ENCODE measurements at regions not wholly inside any gene's neighbourhood (a gene's known extent, or its start where the extent isn't known, plus 50 kb on each side); places are given as distances from the start of the nearest gene placed in this dataset.
"Not testable (repeated sequence)": the region's sequence is repeated elsewhere in the genome, so short reads cannot be mapped to it uniquely, and the experiment has no call there.

DNA sequence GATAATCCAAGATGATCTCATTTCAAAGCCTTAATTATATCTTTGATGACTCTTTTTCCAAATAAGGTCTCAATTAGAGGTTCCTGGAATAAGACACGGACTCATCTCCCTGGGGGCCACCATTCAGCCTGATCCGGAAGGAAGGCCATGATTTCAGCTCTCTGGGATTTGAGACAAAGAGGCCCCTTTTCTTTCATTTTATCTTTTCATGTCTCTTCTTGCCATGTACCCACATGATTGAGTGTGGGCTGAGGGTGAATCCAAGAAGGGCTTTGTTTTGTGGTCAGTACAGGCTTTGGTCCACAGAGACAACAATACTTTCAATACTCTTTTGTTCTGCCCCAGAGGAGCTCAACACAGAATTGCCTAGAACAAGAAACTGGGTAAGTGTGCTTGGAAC lies 261.2 kb downstream of the TRIML1 start:
- Histone ChIP-seq H3F3A (ENCODE audit: insufficient read depth, low read length) (no peaks in the 10 kb centered on the region), H3K36me3 (replicated peaks; ENCODE audit: insufficient read depth, low read length) (no peaks in the 10 kb centered on the region), H2AFZ (ENCODE audit: low read length) (no peak overlapping the region), H3K27me3 (replicated peaks; ENCODE audit: insufficient read depth, low read length) (no peaks in the 10 kb centered on the region), H3K4me1 (ENCODE audit: low read length) (no peaks in the 10 kb centered on the region), H3K9ac (ENCODE audit: low read length) (no peak overlapping the region), H3K79me2 (ENCODE audit: low read length) (no peaks in the 10 kb centered on the region), H3K4me2 (ENCODE audit: low read depth, low read length) (no peak overlapping the region), H3K4me3 (ENCODE audit: low read length) (no peak overlapping the region), H3K27ac (ENCODE audit: low read length) (no peak overlapping the region), H3K9me3 (replicated peaks; ENCODE audit: insufficient read depth, low read length) (no peaks in the 10 kb centered on the region), H3K9me2 (replicated peaks; ENCODE audit: insufficient read depth, low read length) (no peaks in the 10 kb centered on the region), H4K20me1 (ENCODE audit: insufficient read depth, low read length) (no peaks in the 10 kb centered on the region)
- TF ChIP-seq, protein P1, sequence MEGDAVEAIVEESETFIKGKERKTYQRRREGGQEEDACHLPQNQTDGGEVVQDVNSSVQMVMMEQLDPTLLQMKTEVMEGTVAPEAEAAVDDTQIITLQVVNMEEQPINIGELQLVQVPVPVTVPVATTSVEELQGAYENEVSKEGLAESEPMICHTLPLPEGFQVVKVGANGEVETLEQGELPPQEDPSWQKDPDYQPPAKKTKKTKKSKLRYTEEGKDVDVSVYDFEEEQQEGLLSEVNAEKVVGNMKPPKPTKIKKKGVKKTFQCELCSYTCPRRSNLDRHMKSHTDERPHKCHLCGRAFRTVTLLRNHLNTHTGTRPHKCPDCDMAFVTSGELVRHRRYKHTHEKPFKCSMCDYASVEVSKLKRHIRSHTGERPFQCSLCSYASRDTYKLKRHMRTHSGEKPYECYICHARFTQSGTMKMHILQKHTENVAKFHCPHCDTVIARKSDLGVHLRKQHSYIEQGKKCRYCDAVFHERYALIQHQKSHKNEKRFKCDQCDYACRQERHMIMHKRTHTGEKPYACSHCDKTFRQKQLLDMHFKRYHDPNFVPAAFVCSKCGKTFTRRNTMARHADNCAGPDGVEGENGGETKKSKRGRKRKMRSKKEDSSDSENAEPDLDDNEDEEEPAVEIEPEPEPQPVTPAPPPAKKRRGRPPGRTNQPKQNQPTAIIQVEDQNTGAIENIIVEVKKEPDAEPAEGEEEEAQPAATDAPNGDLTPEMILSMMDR (IDR thresholded peaks at IDR 0.05; ENCODE audit: low read length): no peak
- TF ChIP-seq EZH2phosphoT487 (IDR thresholded peaks at IDR 0.05; ENCODE audit: low read length) (no peak), EZH2 (optimal IDR thresholded peaks at IDR 0.05; ENCODE audit: low read depth, low read length) (no peak)
- no peak for DNase-seq

DNA sequence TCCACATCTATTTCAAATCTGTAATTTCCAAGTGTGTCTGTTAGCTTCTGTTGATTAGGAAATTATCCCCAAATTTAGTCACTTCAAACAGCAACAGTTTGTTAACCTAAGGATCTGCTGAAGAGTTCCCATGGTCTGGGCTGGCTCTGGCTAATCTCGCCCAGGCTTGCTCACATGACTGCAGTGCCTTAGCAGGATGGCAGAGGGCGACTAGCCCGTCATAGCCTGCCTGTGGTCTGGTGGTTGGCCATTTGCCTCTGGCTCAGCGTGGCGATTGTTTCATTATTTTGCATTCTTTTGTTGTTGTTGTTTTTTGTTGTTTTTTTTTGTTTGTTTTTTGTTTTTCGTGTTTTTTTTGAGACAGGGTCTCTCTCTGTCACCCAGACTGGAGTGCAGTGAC lies 264.0 kb downstream of the TRIML1 start:
- Histone ChIP-seq H3K4me1 (ENCODE audit: low read length) (no peaks in the 10 kb centered on the region), H3K27me3 (replicated peaks; ENCODE audit: insufficient read depth, low read length) (no peaks in the 10 kb centered on the region), H4K20me1 (ENCODE audit: insufficient read depth, low read length) (no peaks in the 10 kb centered on the region), H3K4me2 (ENCODE audit: low read depth, low read length) (no peak overlapping the region), H3K4me3 (ENCODE audit: low read length) (no peak overlapping the region), H3K9ac (ENCODE audit: low read length) (no peak overlapping the region), H3K36me3 (replicated peaks; ENCODE audit: insufficient read depth, low read length) (no peaks in the 10 kb centered on the region), H3K27ac (ENCODE audit: low read length) (no peak overlapping the region), H3K9me2 (replicated peaks; ENCODE audit: insufficient read depth, low read length) (no peaks in the 10 kb centered on the region), H3F3A (ENCODE audit: insufficient read depth, low read length) (no peaks in the 10 kb centered on the region), H3K9me3 (replicated peaks; ENCODE audit: insufficient read depth, low read length) (no peaks in the 10 kb centered on the region), H2AFZ (ENCODE audit: low read length) (no peak overlapping the region), H3K79me2 (ENCODE audit: low read length) (no peaks in the 10 kb centered on the region)
- TF ChIP-seq, protein P1 (IDR thresholded peaks at IDR 0.05; ENCODE audit: low read length): no peak
- no peak for TF ChIP-seq EZH2phosphoT487 (IDR thresholded peaks at IDR 0.05; ENCODE audit: low read length)
- no peak for TF ChIP-seq EZH2 (optimal IDR thresholded peaks at IDR 0.05; ENCODE audit: low read depth, low read length)
- no peak for DNase-seq

DNA sequence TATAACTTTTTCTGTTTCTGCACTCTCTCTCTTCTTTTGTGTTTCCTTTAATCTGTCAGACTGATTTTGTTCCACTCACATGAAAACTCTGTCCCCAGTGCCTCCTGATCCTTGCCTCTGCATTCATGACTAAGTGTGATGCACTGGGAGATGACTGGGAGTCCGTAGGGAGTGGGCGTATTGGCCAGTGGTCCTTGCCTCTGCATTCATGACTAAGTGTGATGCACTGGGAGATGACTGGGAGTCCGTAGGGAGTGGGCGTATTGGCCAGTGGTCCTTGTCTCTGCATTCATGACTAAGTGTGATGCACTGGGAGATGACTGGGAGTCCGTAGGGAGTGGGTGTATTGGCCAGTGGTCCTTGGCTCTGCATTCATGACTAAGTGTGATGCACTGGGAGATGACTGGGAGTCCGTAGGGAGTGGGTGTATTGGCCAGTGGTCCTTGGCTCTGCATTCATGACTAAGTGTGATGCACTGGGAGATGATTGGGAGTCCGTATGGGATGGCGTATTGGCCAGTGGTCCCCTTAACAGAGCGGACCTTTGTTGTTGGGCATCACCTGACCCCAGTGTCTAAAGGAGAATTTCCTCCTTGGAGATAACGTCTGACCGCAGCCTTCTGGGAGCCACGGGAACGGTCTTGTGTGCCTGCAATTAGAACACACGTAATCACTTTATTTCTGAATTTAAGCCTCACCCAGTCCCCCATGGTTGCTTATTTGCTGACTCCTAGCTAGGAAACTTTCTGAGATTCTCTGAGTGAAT lies 266.0 kb downstream of the TRIML1 start:
- not testable (repeated sequence) for DNase-seq

DNA sequence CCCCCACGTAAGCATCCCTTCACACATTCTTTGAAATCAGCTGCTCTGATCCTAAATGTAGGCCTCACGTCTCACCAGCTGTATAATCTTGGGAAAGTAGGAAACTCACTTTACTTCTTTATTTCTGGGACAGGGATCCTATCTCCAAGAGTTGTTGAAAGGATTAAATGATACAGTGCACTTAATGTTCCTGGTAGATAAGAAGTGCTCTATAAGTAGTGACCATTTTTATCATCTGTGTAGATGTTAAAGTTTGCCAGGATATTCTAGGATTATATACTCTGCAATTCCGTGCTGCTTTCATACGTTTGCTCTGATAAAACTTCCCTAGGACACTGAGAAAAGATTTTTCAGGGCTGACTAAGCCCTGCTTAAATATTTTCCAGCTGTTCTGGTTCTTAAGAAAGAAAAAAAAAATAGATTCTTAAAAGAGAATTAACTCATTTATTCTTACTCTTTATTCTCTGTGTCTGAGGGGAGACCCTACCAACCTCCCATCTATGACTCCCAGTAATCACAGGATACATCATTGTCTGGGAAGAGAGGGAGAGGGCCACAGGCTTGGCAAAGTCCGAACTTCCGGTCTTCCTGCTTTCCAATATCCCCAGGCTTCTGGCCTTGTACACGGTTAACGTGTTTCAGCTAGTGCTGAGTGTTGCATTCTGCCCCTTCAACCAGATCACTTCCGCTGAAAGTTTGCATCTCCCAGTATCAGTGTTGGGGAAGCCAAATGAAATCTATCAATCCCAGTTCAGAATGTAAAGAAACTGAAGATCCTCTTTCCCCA lies 269.2 kb downstream of the TRIML1 start:
- no peak for DNase-seq
- TF ChIP-seq, protein P1 (IDR thresholded peaks at IDR 0.05; ENCODE audit: low read length): no peak
- TF ChIP-seq EZH2phosphoT487 (IDR thresholded peaks at IDR 0.05; ENCODE audit: low read length): no peak
- TF ChIP-seq EZH2 (optimal IDR thresholded peaks at IDR 0.05; ENCODE audit: low read depth, low read length): no peak
- H3K4me2 ChIP-seq (ENCODE audit: low read depth, low read length): no peak overlapping the region
- H3K9me3 ChIP-seq (replicated peaks; ENCODE audit: insufficient read depth, low read length): no peaks in the 10 kb centered on the region
- H3K4me3 ChIP-seq (ENCODE audit: low read length): no peak overlapping the region
- H3K9ac ChIP-seq (ENCODE audit: low read length): no peak overlapping the region
- H3F3A ChIP-seq (ENCODE audit: insufficient read depth, low read length): no peaks in the 10 kb centered on the region
- H3K79me2 ChIP-seq (ENCODE audit: low read length): no peaks in the 10 kb centered on the region
- no peaks in the 10 kb centered on the region for H4K20me1 ChIP-seq (ENCODE audit: insufficient read depth, low read length)
- H3K9me2 ChIP-seq (replicated peaks; ENCODE audit: insufficient read depth, low read length): no peaks in the 10 kb centered on the region
- H3K27me3 ChIP-seq (replicated peaks; ENCODE audit: insufficient read depth, low read length): no peaks in the 10 kb centered on the region
- H2AFZ ChIP-seq (ENCODE audit: low read length): no peak overlapping the region
- no peaks in the 10 kb centered on the region for H3K36me3 ChIP-seq (replicated peaks; ENCODE audit: insufficient read depth, low read length)
- H3K27ac ChIP-seq (ENCODE audit: low read length): no peak overlapping the region
- H3K4me1 ChIP-seq (ENCODE audit: low read length): no peaks in the 10 kb centered on the region

More for the DNA sequence above, 266.0 kb downstream of the TRIML1 start:
- H3K4me3 ChIP-seq (ENCODE audit: low read length); H3K36me3 ChIP-seq (replicated peaks; ENCODE audit: insufficient read depth, low read length); H3F3A ChIP-seq (ENCODE audit: insufficient read depth, low read length); H3K4me2 ChIP-seq (ENCODE audit: low read depth, low read length); H2AFZ ChIP-seq (ENCODE audit: low read length); H3K27me3 ChIP-seq (replicated peaks; ENCODE audit: insufficient read depth, low read length); H3K79me2 ChIP-seq (ENCODE audit: low read length); H3K9me3 ChIP-seq (replicated peaks; ENCODE audit: insufficient read depth, low read length); H3K9me2 ChIP-seq (replicated peaks; ENCODE audit: insufficient read depth, low read length); H3K27ac ChIP-seq (ENCODE audit: low read length); H3K9ac ChIP-seq (ENCODE audit: low read length); H3K4me1 ChIP-seq (ENCODE audit: low read length); H4K20me1 ChIP-seq (ENCODE audit: insufficient read depth, low read length): not testable (repeated sequence)
